H9 (cell line): ENCODE measurements at regions not wholly inside any gene's neighbourhood (a gene's known extent, or its start where the extent isn't known, plus 50 kb on each side); places are given as distances from the start of the nearest gene placed in this dataset.

Experiments
- DNase-seq: peaks from one replicate; pipeline ENCODE4 v3.0.0-alpha.2; 2017
- H2AFZ ChIP-seq: one replicate; pipeline ENCODE4 v1.6.1; 2013; ENCODE audit warnings: mild to moderate bottlenecking, low read length, control low read depth, moderate library complexity
- H2AK5ac ChIP-seq: 2 replicates; pipeline ENCODE4 v1.6.1; 2013; ENCODE audit warnings: low read length, control low read depth, mixed read lengths; ENCODE audit not compliant: insufficient read length
- H2BK120ac ChIP-seq: one replicate; pipeline ENCODE4 v1.6.1; 2013; ENCODE audit warnings: low read depth, mild to moderate bottlenecking, low read length, control low read depth, inconsistent platforms; ENCODE audit not compliant: poor library complexity, severe bottlenecking
- H2BK12ac ChIP-seq: 2 replicates; pipeline ENCODE4 v1.6.1; 2013; ENCODE audit warnings: low read length, control low read depth, mixed read lengths, low read depth; ENCODE audit not compliant: insufficient read length
- H2BK15ac ChIP-seq: 2 replicates; pipeline ENCODE4 v1.6.1; 2013; ENCODE audit warnings: low read depth, low read length, control low read depth
- H2BK20ac ChIP-seq: one replicate; pipeline ENCODE4 v1.6.1; 2013; ENCODE audit warnings: low read depth, mild to moderate bottlenecking, low read length, control low read depth, inconsistent platforms; ENCODE audit not compliant: poor library complexity, severe bottlenecking
- H2BK5ac ChIP-seq: 2 replicates; pipeline ENCODE4 v1.6.1; 2013; ENCODE audit warnings: low read length, control low read depth, mixed read lengths; ENCODE audit not compliant: insufficient read length
- H3K14ac ChIP-seq: 2 replicates; pipeline ENCODE4 v1.6.1; 2013; ENCODE audit warnings: low read length, control low read depth; ENCODE audit not compliant: insufficient read depth
- H3K18ac ChIP-seq: 2 replicates; pipeline ENCODE4 v1.6.1; 2013; ENCODE audit warnings: low read depth, mild to moderate bottlenecking, mixed read lengths, low read length, control low read depth; ENCODE audit not compliant: insufficient read length
- H3K23ac ChIP-seq: 2 replicates; pipeline ENCODE4 v1.6.1; 2013; ENCODE audit warnings: low read length, control low read depth, mixed read lengths, low read depth; ENCODE audit not compliant: insufficient read length
- H3K23me2 ChIP-seq: 2 replicates; pipeline ENCODE4 v1.6.1; 2013; ENCODE audit warnings: low read depth, mild to moderate bottlenecking, mixed read lengths, low read length, control low read depth; ENCODE audit not compliant: insufficient read length, poor library complexity, severe bottlenecking
- H3K27ac ChIP-seq: 2 replicates; pipeline ENCODE4 v1.5.1; 2013; ENCODE audit warnings: low read length, control low read depth, mixed read lengths, low read depth; ENCODE audit not compliant: insufficient read length
- H3K27me3 ChIP-seq: 2 replicates; pipeline ENCODE4 v1.6.1; 2013; ENCODE audit warnings: low read length, control low read depth, inconsistent platforms; ENCODE audit not compliant: insufficient read depth
- H3K4ac ChIP-seq: 2 replicates; pipeline ENCODE4 v1.6.1; 2013; ENCODE audit warnings: low read depth, mild to moderate bottlenecking, control low read depth, inconsistent platforms, low read length, moderate library complexity
- H3K4me1 ChIP-seq: 2 replicates; pipeline ENCODE4 v1.6.1; 2013; ENCODE audit warnings: low read length, control low read depth, inconsistent platforms; ENCODE audit not compliant: insufficient read depth
- H3K4me2 ChIP-seq: 2 replicates; pipeline ENCODE4 v1.6.1; 2013; ENCODE audit warnings: low read length, control low read depth, mixed read lengths; ENCODE audit not compliant: insufficient read length, insufficient read depth
- H3K56ac ChIP-seq: 2 replicates; pipeline ENCODE4 v1.6.1; 2013; ENCODE audit warnings: low read depth, mild to moderate bottlenecking, mixed read lengths, low read length, control low read depth; ENCODE audit not compliant: insufficient read length
- H3K79me1 ChIP-seq: 2 replicates; pipeline ENCODE4 v1.6.1; 2013; ENCODE audit warnings: low read depth, mild to moderate bottlenecking, moderate library complexity, low read length, control low read depth, inconsistent platforms; ENCODE audit not compliant: insufficient read depth, poor library complexity, severe bottlenecking
- H3K79me2 ChIP-seq: 2 replicates; pipeline ENCODE4 v1.6.1; 2013; ENCODE audit warnings: low read length, control low read depth, inconsistent platforms; ENCODE audit not compliant: insufficient read depth
- H3K9ac ChIP-seq: 2 replicates; pipeline ENCODE4 v1.6.1; 2013; ENCODE audit warnings: low read length, control low read depth, mixed read lengths; ENCODE audit not compliant: insufficient read length; ENCODE audit errors: extremely low read depth
- H3K9me3 ChIP-seq: one replicate; pipeline ENCODE4 v1.6.1; 2013; ENCODE audit warnings: low read depth, low read length, inconsistent platforms; ENCODE audit not compliant: control insufficient read depth
- H3T11ph ChIP-seq: one replicate; pipeline ENCODE4 v1.6.1; 2013; ENCODE audit warnings: mild to moderate bottlenecking, low read length, control low read depth, inconsistent platforms
- H4K20me1 ChIP-seq: one replicate; pipeline ENCODE4 v1.6.1; 2013; ENCODE audit not compliant: control insufficient read depth, insufficient read length, insufficient read depth
- H4K5ac ChIP-seq: 2 replicates; pipeline ENCODE4 v1.6.1; 2013; ENCODE audit warnings: low read depth, mild to moderate bottlenecking, mixed read lengths, low read length, control low read depth; ENCODE audit not compliant: insufficient read length
- H4K8ac ChIP-seq: replicated peaks from 2 replicates; pipeline ENCODE4 v1.6.1; 2013; ENCODE audit warnings: low read length, control low read depth, mixed read lengths, low read depth; ENCODE audit not compliant: insufficient read length
- H4K91ac ChIP-seq: 2 replicates; pipeline ENCODE4 v1.6.1; 2013; ENCODE audit warnings: low read depth, mild to moderate bottlenecking, moderate library complexity, mixed read lengths, low read length, control low read depth; ENCODE audit not compliant: insufficient read length
- H3K27ac Mint-ChIP-seq, 3 experiments: 2 replicates in 2 of 3; 3 replicates in 1 of 3; pipeline ENCODE4 v1.8.0; 2020 to 2021; ENCODE audit warnings: mixed read lengths in 3 of 3, mild to moderate bottlenecking in 1 of 3, moderate library complexity in 1 of 3
- H3K27me3 Mint-ChIP-seq: 2 replicates; pipeline ENCODE4 v1.8.0; 2021; ENCODE audit warnings: low read depth, mild to moderate bottlenecking, moderate library complexity, mixed read lengths
- H3K36me3 Mint-ChIP-seq, 3 experiments: 2 replicates in 2 of 3; 3 replicates in 1 of 3; pipeline ENCODE4 v1.8.0; 2020 to 2021; ENCODE audit warnings: low read depth in 3 of 3, mixed read lengths in 3 of 3; ENCODE audit not compliant: insufficient read depth in 1 of 3
- H3K4me1 Mint-ChIP-seq, 2 experiments: 2 replicates each; pipeline ENCODE4 v1.8.0; 2020; ENCODE audit warnings: mixed read lengths in 2 of 2
- H3K4me3 Mint-ChIP-seq, 2 experiments: 2 replicates in 1 of 2; 3 replicates in 1 of 2; pipeline ENCODE4 v1.8.0; 2020 to 2021; ENCODE audit warnings: mild to moderate bottlenecking in 2 of 2, mixed read lengths in 2 of 2, moderate library complexity in 1 of 2
- H3K9me3 Mint-ChIP-seq, 2 experiments: 2 replicates in 1 of 2; 3 replicates in 1 of 2; pipeline ENCODE4 v1.8.0; 2020; ENCODE audit warnings: mild to moderate bottlenecking in 2 of 2, mixed read lengths in 2 of 2, moderate library complexity in 1 of 2
- CTCF ChIP-seq: fragments of 200-600 bp; sonication (generic); conservative IDR thresholded peaks from 3 replicates; pipeline ENCODE4 v1.8.0; 2021; ENCODE audit warnings: antibody characterized with exemption, mild to moderate bottlenecking
- WGBS: extraction: QIAGEN DNeasy Blood & Tissue Kit; methylation state at CpG from one replicate; pipeline ENCODE4 v1.1.7; 2013; ENCODE audit warnings: missing lambda C conversion rate, low lambda C conversion rate, mixed read lengths; ENCODE audit not compliant: insufficient read length; ENCODE audit errors: extremely low coverage; 5-methylcytosine and 5-hydroxymethylcytosine counted together

GRCh38 chr6:67666177-67666964 lies 968.7 kb upstream of the ADGRB3 start:
- no peaks in the 10 kb centered on the region for H3K9me3 ChIP-seq
- no peak overlapping the region for H2BK15ac ChIP-seq
- DNase-seq = no peak
- no peak overlapping the region for H2AFZ ChIP-seq
- H3T11ph ChIP-seq = no peak overlapping the region
- no peak overlapping the region for H3K23ac ChIP-seq
- H3K27ac ChIP-seq = no peak overlapping the region
- no peak overlapping the region for H2BK20ac ChIP-seq
- no peak overlapping the region for H3K56ac ChIP-seq
- no peak overlapping the region for H2BK120ac ChIP-seq
- no peak overlapping the region for H3K4me2 ChIP-seq
- no peak overlapping the region for H3K14ac ChIP-seq
- H2BK12ac ChIP-seq = no peak overlapping the region
- H2AK5ac ChIP-seq = no peak overlapping the region
- Mint-ChIP-seq H3K4me3 (no peak overlapping the region), H3K27ac (no peak overlapping the region), H3K27me3 (no peaks in the 10 kb centered on the region), H3K36me3 (peaks cover 0 to 9% (median 1%) of the 10 kb centered on the region in 3 experiments; a peak in 4 of 7 replicates), H3K9me3 (peaks cover 7 to 9% of the 10 kb centered on the region in 2 experiments; a peak in 3 of 5 replicates), H3K4me1 (no peaks in the 10 kb centered on the region)
- H3K4me1 ChIP-seq = no peaks in the 10 kb centered on the region
- WGBS = no CpG with 5 or more reads among the region's 4 CpGs
- H2BK5ac ChIP-seq = no peak overlapping the region
- no peaks in the 10 kb centered on the region for H3K27me3 ChIP-seq
- no peak overlapping the region for H4K8ac ChIP-seq
- no peaks in the 10 kb centered on the region for H3K79me1 ChIP-seq
- no peaks in the 10 kb centered on the region for H3K23me2 ChIP-seq
- no peak for TF ChIP-seq CTCF
- H3K9ac ChIP-seq = no peak overlapping the region
- H4K20me1 ChIP-seq = no peaks in the 10 kb centered on the region
- H3K18ac ChIP-seq = no peak overlapping the region
- no peak overlapping the region for H3K4ac ChIP-seq
- no peak overlapping the region for H4K91ac ChIP-seq
- no peak overlapping the region for H4K5ac ChIP-seq
- H3K79me2 ChIP-seq = no peaks in the 10 kb centered on the region
